ENCODE measurements at regions not wholly inside any gene's neighbourhood (a gene's known extent, or its start where the extent isn't known, plus 50 kb on each side); places are given as distances from the start of the nearest gene placed in this dataset.

DNA sequence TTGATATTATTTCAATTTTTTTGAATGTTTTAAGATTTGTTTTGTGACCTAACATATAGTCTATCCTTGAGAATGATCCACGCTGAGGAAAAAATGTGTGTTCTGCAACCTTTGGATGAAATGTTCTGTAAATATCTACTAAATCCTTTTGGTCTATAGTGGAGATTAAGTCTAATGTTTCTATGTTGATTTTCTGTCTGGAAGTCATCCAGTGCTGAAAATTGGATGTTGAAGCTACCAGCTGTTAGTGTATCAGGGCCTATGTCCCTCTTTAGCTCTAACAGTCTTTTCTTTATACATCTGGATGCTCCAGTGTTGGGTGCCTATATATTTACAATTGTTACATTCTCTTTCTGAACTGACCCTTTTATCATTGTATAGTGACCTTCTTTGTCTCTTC is 422.3 kb downstream of the TMEM232 start:
- Histone ChIP-seq H4K20me1 (ENCODE audit: control insufficient read depth, insufficient read depth, insufficient read length) (no peaks in the 10 kb centered on the region), H3K27me3 (ENCODE audit: insufficient read depth, low read length) (no peaks in the 10 kb centered on the region), H4K8ac (replicated peaks; ENCODE audit: insufficient read length, low read depth, low read length) (no peak overlapping the region), H3K18ac (ENCODE audit: insufficient read length, low read depth, low read length) (no peak overlapping the region), H3K56ac (ENCODE audit: insufficient read length, low read depth, low read length) (no peak overlapping the region), H4K5ac (ENCODE audit: insufficient read length, low read depth, low read length) (no peak overlapping the region), H3K4me1 (ENCODE audit: insufficient read depth, low read length) (no peaks in the 10 kb centered on the region), H4K91ac (ENCODE audit: insufficient read length, low read depth, low read length) (no peak overlapping the region), H2BK20ac (ENCODE audit: low read depth, low read length, poor library complexity, severe bottlenecking) (no peak overlapping the region), H2BK12ac (ENCODE audit: insufficient read length, low read depth, low read length) (no peak overlapping the region), H3K4me2 (ENCODE audit: insufficient read depth, insufficient read length, low read length) (no peak overlapping the region), H3K23ac (ENCODE audit: insufficient read length, low read depth, low read length) (no peak overlapping the region), H3K9ac (ENCODE audit: extremely low read depth, insufficient read length, low read length) (no peak overlapping the region), H3K79me1 (ENCODE audit: insufficient read depth, low read depth, low read length, poor library complexity, severe bottlenecking) (no peaks in the 10 kb centered on the region), H3K9me3 (ENCODE audit: control insufficient read depth, low read depth, low read length) (no peaks in the 10 kb centered on the region), H2BK120ac (ENCODE audit: low read depth, low read length, poor library complexity, severe bottlenecking) (no peak overlapping the region), H2BK15ac (ENCODE audit: low read depth, low read length) (no peak overlapping the region), H2AFZ (ENCODE audit: low read length) (no peak overlapping the region), H2AK5ac (ENCODE audit: insufficient read length, low read length) (no peak overlapping the region), H3K14ac (ENCODE audit: insufficient read depth, low read length) (no peak overlapping the region), H3K4ac (ENCODE audit: low read depth, low read length) (no peak overlapping the region), H3K27ac (ENCODE audit: insufficient read length, low read depth, low read length) (no peak overlapping the region), H2BK5ac (ENCODE audit: insufficient read length, low read length) (no peak overlapping the region), H3T11ph (ENCODE audit: low read length) (no peak overlapping the region), H3K79me2 (ENCODE audit: insufficient read depth, low read length) (no peaks in the 10 kb centered on the region), H3K23me2 (ENCODE audit: insufficient read length, low read depth, low read length, poor library complexity, severe bottlenecking) (no peaks in the 10 kb centered on the region)
- no peaks in the 10 kb centered on the region for H3K27me3 Mint-ChIP-seq (ENCODE audit: low read depth)
- TF ChIP-seq, protein P1, sequence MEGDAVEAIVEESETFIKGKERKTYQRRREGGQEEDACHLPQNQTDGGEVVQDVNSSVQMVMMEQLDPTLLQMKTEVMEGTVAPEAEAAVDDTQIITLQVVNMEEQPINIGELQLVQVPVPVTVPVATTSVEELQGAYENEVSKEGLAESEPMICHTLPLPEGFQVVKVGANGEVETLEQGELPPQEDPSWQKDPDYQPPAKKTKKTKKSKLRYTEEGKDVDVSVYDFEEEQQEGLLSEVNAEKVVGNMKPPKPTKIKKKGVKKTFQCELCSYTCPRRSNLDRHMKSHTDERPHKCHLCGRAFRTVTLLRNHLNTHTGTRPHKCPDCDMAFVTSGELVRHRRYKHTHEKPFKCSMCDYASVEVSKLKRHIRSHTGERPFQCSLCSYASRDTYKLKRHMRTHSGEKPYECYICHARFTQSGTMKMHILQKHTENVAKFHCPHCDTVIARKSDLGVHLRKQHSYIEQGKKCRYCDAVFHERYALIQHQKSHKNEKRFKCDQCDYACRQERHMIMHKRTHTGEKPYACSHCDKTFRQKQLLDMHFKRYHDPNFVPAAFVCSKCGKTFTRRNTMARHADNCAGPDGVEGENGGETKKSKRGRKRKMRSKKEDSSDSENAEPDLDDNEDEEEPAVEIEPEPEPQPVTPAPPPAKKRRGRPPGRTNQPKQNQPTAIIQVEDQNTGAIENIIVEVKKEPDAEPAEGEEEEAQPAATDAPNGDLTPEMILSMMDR (conservative IDR thresholded peaks at IDR 0.05), result no peak
- no peak overlapping the region for H3K4me3 Mint-ChIP-seq
- no peaks in the 10 kb centered on the region; a peak in 1 of 7 replicates for H3K36me3 Mint-ChIP-seq (ENCODE audit: insufficient read depth in 1 of 3, low read depth in 3 of 3)
- DNase-seq, result no peak
- peaks cover 2 to 5% of the 10 kb centered on the region in 2 experiments; a peak in 3 of 5 replicates for H3K9me3 Mint-ChIP-seq
- no peaks in the 10 kb centered on the region for H3K4me1 Mint-ChIP-seq
- no CpG with 5 or more reads among the region's 1 CpG for WGBS (ENCODE audit: extremely low coverage, insufficient read length, low lambda C conversion rate)
- H3K27ac Mint-ChIP-seq, result no peak overlapping the region

Data from H9 (cell line).